OCI-LY1 (cell line): ENCODE measurements at regions not wholly inside any gene's neighbourhood (a gene's known extent, or its start where the extent isn't known, plus 50 kb on each side); places are given as distances from the start of the nearest gene placed in this dataset.

Experiments used
- CTCF ChIP-seq: fragments of 200-600 bp; sonication (generic), shearing (Covaris generic); IDR thresholded peaks from 2 replicates; pipeline ENCODE4 v1.5.1; 2017; ENCODE audit warnings: mild to moderate bottlenecking, antibody characterized with exemption, low read length, moderate library complexity, mixed read lengths
- EZH2 ChIP-seq: fragments of 200-600 bp; sonication (generic), shearing (Covaris generic); IDR thresholded peaks from 2 replicates; pipeline ENCODE4 v1.8.0; 2017; ENCODE audit warnings: borderline replicate concordance, mixed run types, mild to moderate bottlenecking, antibody characterized with exemption, low read length, moderate library complexity, mixed read lengths

GRCh38 chr5:111942661-111943401 is 185.8 kb upstream of the NREP start:
- TF ChIP-seq CTCF, result no peak
- no peak for TF ChIP-seq EZH2
